CD4-positive, alpha-beta T cell treated with Interleukin-4 for 4 hours (primary cell): ENCODE measurements at regions not wholly inside any gene's neighbourhood (a gene's known extent, or its start where the extent isn't known, plus 50 kb on each side); places are given as distances from the start of the nearest gene placed in this dataset.
"Not testable (repeated sequence)": the region's sequence is repeated elsewhere in the genome, so short reads cannot be mapped to it uniquely, and the experiment has no call there.

Source experiments
- DNase-seq: peaks from one replicate; pipeline ENCODE4 v3.0.0-alpha.2; 2020

DNA sequence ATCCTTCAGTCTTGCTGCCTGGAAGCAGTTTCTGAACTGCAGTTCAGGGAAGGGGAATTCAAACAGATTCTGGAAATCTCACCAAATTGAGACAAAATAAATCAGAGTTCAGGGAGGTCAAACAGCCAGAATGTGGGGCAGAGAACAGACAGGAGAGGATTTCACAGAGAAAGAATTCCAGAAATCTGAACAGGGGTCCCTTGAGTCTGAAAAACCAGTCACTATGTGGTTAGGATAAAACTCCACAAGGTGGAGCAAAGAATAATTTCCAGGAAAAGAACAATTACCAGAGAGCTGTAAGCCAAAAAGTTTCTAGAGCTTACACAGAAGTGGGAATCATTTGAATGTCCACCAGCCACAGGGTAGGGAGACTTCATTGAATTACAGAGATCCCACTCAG is 84.7 kb downstream of the URB2 start:
- DNase-seq = no peak

DNA sequence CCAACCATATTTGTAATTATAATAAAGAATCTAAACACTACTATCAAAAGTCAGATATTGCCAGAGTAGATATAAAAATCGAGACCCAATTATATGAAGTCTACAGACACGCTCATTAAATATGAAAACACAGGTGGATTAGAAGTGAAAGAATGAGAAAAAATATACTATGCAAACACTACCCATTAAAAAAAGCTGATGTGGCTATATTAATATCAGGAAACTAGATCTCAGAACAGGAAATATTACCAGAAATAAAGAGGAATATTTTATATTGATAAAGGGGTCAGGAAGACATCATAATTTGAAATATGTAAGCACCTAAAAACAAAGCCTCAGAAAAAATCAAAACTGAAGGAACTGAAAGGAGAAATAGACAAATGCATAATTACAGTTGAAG is 88.3 kb downstream of the URB2 start:
- DNase-seq = no peak

DNA sequence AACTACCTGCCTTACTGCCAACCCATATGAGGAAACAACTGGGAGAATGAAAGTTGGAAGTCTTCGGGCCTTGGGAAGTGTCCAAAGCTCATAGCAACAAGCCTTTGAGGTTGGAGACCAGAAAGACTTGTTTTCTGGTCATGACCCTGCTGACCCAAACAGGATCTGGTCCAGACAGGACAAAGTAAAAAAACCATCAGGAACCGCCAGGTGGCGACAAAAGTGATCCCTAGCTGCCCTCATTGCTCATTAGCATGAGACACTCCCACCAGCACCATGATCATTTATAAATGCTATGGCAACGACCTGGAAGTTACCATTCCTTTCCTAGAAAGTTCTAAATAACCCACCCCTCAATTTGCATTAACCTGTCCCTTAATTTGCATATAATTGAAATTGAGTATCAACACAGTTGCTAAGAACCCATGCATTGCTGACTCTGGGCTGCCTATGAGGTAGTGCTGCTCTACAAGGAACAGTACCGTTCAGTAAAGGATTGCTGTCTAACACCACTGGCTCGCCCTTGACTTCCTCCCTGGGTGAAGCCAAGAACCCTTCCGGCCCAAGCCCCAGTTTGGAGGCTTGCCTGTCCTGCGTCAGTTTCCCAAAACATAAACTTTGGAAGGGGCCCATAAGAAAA is 89.0 kb downstream of the URB2 start:
- DNase-seq = peak; percentile 40

GRCh38 chr1:229716069-229716468 is 90.0 kb downstream of the URB2 start:
- DNase-seq = no peak

- no peak for DNase-seq
Observed at GRCh38 chr1:229716704-229717103, 90.7 kb downstream of the URB2 start.

DNA sequence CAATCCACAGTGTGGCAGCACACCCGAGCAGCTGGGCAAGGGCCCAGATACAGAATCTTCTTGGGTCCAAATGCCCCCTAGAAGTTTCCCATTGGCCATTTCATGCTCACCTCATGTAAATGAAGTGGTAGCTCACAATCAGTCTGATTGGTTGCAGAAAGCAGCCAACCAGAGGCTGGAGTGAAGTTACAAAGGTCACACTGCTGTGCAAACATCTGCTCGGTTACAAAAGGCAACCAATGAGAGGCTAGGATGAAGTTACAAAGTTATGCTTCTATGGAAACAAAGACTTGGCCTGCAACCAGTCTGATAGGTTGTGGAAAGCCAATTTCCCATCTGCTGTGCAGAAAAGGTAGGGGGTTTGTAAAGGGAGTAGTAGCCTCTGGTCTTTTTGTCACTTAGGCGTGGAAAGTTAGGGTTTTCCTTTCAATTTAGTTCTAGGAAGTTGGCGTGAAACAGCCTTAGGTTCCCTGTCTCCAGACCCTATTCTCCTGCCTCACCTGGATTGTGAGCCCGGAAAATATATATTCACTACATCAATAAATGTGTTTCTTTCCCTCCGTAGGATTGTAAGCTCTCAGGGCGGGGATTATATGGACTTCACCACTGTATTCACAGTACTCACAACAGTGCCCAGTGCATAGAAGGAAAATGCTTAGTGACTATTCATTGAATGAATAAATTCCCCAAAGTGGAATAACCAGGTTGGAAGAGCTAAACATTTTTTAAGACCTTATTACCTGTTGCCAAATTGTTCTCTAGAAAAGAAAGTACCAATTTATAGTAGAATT is 91.9 kb downstream of the URB2 start:
- DNase-seq = no peak

DNA sequence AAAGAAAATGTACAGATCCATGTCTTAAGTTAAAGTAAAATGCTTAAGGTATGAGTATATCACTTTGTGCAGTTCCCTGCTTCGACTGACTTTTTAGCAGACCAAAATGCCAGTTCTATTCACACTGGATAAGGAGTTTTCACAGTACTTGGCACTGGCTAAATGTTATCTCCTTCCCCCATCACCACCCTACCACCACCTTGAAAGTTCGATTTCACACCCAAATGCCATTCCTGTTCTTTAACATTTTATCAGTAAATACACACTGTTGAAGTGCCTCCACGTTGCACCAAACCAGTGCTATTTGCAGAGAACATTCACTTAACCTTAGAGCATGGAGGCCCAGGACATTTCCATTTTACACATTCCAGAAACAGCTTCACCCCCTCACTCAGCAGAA is 100.0 kb downstream of the URB2 start:
- no peak for DNase-seq

- DNase-seq = no peak
Observed at GRCh38 chr1:229729916-229730315, 103.9 kb downstream of the URB2 start.

GRCh38 chr1:229730573-229730972 is 104.5 kb downstream of the URB2 start:
- no peak for DNase-seq

DNA sequence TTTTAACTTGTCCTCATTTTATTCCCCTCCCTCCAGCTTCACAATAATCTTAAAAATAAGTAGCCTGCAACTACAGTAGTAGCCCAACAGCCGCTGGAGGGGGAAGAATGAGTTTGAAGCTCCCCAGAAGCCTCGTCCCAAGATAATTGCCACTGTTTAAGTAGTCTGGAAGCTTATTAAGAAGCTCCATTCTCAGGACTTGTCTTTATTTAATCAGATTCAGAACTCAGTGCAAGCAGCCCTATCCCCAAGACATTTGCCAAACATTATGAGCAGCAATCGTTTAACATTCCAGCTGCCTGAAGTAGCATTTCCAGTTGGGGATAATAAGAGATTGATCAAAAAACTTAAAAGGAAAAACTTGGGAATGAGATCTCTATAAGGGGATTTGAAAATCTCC is 106.0 kb downstream of the URB2 start:
- no peak for DNase-seq

DNA sequence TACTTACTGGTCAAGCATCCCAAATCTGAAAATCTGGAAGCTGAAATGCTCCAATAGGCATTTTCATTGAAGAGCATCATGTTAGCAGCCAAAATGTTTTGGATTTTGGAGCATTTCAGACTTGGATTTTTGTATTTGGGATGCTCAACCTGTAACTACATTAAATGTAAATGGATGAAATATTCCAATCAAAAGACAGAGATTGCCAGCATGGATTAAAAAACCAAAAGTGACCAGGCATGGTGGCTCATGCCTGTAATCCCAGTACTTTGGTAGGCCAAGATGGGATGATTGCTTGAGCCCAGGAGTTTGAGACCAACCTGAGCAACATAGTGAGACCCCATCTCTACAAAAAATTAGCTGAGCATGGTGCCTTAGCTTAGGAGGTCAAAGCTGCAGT is 110.3 kb downstream of the URB2 start:
- DNase-seq = no peak

DNA sequence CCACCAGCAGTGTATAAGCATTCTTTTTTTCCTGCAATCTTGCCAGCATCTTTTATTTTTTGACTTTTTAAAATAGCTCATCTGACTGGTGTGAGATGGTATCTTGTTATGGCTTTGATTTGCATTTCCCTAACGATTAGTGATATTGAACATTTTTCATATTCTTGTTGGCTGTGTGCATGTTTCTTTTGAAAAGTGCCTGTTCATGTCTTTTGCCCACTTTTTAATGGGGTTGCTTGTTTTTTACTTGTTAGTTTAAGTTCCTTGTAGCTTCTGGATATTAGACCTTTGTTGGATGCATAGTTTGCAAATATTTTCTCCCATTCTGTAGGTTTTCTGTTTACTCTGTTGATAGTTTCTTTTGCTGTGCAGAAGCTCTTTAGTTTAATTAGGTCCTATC is 116.6 kb downstream of the URB2 start:
- not testable (repeated sequence) for DNase-seq

GRCh38 chr1:229749992-229750391 is 123.9 kb downstream of the URB2 start:
- DNase-seq = no peak

DNA sequence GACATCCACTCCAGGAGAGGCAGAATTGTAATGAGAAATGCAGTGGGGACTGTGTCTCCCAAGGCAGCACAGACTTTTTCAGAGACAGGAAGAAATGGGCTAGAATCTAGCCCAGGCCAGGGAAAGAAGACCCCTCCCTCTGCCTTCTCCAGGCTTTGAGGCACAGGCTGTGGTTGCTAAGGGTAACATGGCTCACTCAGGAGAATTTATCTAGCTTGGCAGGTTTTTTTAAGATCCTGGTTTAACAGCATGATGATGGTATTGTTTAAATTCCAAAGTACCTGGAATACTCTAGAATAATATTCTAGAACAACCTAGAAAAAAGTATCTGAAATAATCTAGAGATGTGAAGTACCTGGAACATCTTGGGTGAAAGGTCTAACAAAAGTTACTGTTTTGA is 125.6 kb downstream of the URB2 start:
- no peak for DNase-seq

GRCh38 chr1:229752679-229753078 is 126.6 kb downstream of the URB2 start:
- no peak for DNase-seq

DNA sequence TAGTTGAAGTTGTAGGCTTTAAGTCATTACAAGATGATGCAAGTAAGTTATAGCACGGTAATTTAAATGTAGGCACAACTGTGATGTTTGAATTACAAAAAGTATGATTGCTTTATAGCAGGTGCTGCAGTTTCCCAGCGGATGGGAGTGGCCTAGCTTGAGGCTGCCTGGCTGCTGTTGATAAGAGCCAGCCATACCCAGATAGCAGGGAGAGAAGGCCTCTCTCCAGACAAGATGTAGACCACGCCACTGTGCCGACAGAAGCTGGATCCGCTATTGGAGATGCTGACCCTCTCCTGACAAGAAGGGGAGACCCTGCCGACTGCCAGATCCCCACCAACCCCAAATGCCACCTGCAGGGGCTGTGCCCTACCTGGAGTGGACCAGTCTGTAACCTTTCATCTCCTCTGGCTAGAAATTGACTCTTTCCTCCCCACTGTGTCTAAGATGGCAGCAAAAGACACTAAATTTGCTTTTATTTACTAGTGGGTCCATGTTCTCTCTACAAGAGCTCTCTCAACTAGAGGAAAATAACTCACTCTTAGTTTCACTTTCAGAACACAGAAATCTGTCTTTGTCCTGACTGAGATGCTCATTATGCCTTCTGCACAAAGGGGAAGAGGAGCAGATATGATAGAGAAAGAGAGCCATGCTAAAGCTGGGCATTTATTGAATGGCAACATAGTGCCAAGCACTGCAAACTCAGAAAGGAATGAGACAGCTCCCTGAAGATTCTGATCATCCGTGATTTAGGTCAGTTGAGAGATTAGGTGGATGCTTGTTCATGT is 127.9 kb downstream of the URB2 start:
- no peak for DNase-seq

GRCh38 chr1:229756666-229757065 is 130.6 kb downstream of the URB2 start:
- no peak for DNase-seq

- DNase-seq = no peak
Observed at GRCh38 chr1:229757226-229757625, 131.2 kb downstream of the URB2 start.

- DNase-seq = no peak
Observed at GRCh38 chr1:229758101-229759036, 132.3 kb downstream of the URB2 start.

DNA sequence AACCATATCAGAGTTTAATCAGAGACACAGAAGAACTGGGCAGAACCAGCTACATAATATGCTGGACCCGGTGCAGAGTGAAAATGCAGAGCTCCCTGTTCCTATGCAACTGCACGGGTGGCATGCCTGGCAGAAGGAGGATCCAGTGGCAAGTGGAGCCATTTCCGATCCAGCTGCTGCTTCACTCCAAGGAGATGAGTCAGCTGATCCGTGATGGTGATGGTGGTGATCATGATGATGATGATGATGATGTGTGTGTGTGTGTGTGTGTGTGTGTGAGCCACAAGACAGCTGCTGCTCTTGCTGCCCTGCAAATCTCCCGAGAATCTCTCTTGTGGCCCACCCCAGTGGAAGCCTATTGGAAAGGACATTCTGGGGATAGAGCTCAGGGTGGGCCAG is 133.0 kb downstream of the URB2 start:
- no peak for DNase-seq

DNA sequence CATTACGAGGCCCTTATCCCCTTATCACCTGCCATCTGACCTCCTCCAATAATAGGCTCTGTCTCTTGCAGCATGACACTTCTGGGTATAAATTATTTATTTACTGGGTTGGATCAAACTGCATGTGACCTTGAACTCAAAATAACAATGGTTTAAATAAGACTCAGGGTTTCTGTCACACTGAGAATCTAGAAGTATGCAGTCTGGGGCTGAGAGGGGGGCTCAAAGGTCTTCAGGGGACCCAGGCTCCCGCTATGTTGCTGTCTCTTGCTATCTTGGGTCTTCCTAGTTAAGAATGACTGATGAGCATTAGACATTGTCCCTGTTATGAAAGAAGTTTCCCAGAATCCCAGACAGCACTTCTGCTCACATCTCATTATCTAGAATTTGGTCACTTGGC is 133.5 kb downstream of the URB2 start:
- DNase-seq = no peak

GRCh38 chr1:229760478-229760996 is 134.5 kb downstream of the URB2 start:
- DNase-seq = no peak

DNA sequence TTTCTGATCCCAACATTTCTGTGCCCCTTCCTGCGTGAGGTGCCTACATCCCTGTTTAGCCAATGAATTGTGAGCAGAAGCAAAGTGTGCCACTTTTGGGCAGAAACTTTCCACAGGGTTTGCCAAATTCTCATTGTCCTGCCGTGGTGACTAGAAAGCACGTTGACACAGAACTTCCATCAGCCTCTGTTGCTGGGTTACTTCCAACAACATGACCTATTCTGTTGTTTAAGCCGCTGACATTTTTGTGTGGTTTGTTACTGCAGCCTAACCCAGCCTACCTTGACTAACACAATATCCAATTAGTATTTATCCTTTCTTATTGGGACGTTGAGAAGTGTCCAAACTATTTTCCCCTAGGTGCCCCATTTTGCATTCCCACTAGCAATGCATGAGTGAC is 136.8 kb downstream of the URB2 start:
- DNase-seq = no peak
